IMR-90 (cell line): ENCODE measurements at regions not wholly inside any gene's neighbourhood (a gene's known extent, or its start where the extent isn't known, plus 50 kb on each side); places are given as distances from the start of the nearest gene placed in this dataset.

Source experiments
- ATAC-seq: fragments of 200-7000 bp; cut with Tn5 transposase; 2 replicates; pipeline ENCODE4 v1.9.1; 2020; ENCODE audit warnings: low read depth, mild to moderate bottlenecking, moderate library complexity
- BruUV-seq: library from RNA; stranded (reverse); fragments of 400-500 nt; replicated peaks from 2 replicates; lab custom pipeline; 2021; lab: Mats Ljungman, UMichigan
- CTCF ChIA-PET: fragments of 300-600 bp; formaldehyde crosslinking; extraction: SDS; loops from one replicate; lab custom pipeline; 2021; ENCODE audit warnings: antibody characterized with exemption; lab: Yijun Ruan, JAX
- POLR2A ChIA-PET: fragments of 300-600 bp; sonication (Branson Sonifier 250); formaldehyde crosslinking; loops from one replicate; lab custom pipeline; 2022; ENCODE audit warnings: antibody characterized with exemption; ENCODE audit not compliant: unreplicated experiment; lab: Charles Lee
- DNase-seq: peaks from one replicate; pipeline ENCODE4 v3.0.0; 2013
- H2AFZ ChIP-seq: replicated peaks from 2 replicates; pipeline ENCODE3; 2013; ENCODE audit warnings: low read length, mild to moderate bottlenecking; ENCODE audit not compliant: poor library complexity
- H2AK5ac ChIP-seq: 2 replicates; pipeline ENCODE4 v1.6.1; 2013; ENCODE audit warnings: low read depth, low read length, inconsistent platforms
- H2AK9ac ChIP-seq: replicated peaks from 2 replicates; pipeline ENCODE3; 2013; ENCODE audit warnings: mild to moderate bottlenecking, low read depth, low read length, moderate library complexity; ENCODE audit not compliant: poor library complexity
- H2BK120ac ChIP-seq: 2 replicates; pipeline ENCODE4 v1.6.1; 2013; ENCODE audit warnings: low read depth, low read length, inconsistent platforms
- H2BK15ac ChIP-seq: 3 replicates; pipeline ENCODE4 v1.6.1; 2013; ENCODE audit warnings: low read depth, low read length, inconsistent platforms
- H2BK20ac ChIP-seq: 2 replicates; pipeline ENCODE4 v1.6.1; 2013; ENCODE audit warnings: low read depth, mild to moderate bottlenecking, inconsistent platforms, low read length, moderate library complexity
- H2BK5ac ChIP-seq: 2 replicates; pipeline ENCODE4 v1.6.1; 2013; ENCODE audit warnings: mild to moderate bottlenecking, low read depth, low read length, inconsistent platforms; ENCODE audit not compliant: poor library complexity, severe bottlenecking
- H3K14ac ChIP-seq: replicated peaks from 2 replicates; pipeline ENCODE4 v1.6.1; 2013; ENCODE audit warnings: low read depth, low read length, inconsistent platforms
- H3K18ac ChIP-seq: 2 replicates; pipeline ENCODE4 v1.6.1; 2013; ENCODE audit warnings: low read depth, low read length, control low read depth
- H3K23ac ChIP-seq: 2 replicates; pipeline ENCODE4 v1.6.1; 2013; ENCODE audit warnings: low read depth, low read length, inconsistent platforms
- H3K27ac ChIP-seq: 2 replicates; pipeline ENCODE4 v1.5.1; 2013; ENCODE audit warnings: mild to moderate bottlenecking, control low read depth, low read length; ENCODE audit not compliant: insufficient read depth
- H3K27me3 ChIP-seq: 2 replicates; pipeline ENCODE4 v1.6.1; 2013; ENCODE audit warnings: low read length; ENCODE audit not compliant: control insufficient read depth, insufficient read depth
- H3K36me3 ChIP-seq: 2 replicates; pipeline ENCODE4 v1.6.1; 2013; ENCODE audit warnings: low read length, mixed read lengths; ENCODE audit not compliant: control insufficient read depth, insufficient read depth
- H3K4ac ChIP-seq: 2 replicates; pipeline ENCODE4 v1.6.1; 2013; ENCODE audit warnings: low read depth, low read length, inconsistent platforms
- H3K4me1 ChIP-seq: 2 replicates; pipeline ENCODE4 v1.6.1; 2013; ENCODE audit warnings: low read length, mixed read lengths; ENCODE audit not compliant: control insufficient read depth, insufficient read depth
- H3K4me2 ChIP-seq: 2 replicates; pipeline ENCODE4 v1.6.1; 2013; ENCODE audit warnings: low read depth, mild to moderate bottlenecking, control low read depth, low read length, moderate library complexity
- H3K4me3 ChIP-seq: 2 replicates; pipeline ENCODE4 v1.5.1; 2013; ENCODE audit warnings: low read depth, mild to moderate bottlenecking, control low read depth, low read length, moderate library complexity; ENCODE audit not compliant: insufficient read depth
- H3K56ac ChIP-seq: 2 replicates; pipeline ENCODE4 v1.6.1; 2013; ENCODE audit warnings: low read length, inconsistent platforms; ENCODE audit not compliant: insufficient read depth; ENCODE audit errors: extremely low read depth
- H3K79me1 ChIP-seq, 2 experiments: 2 replicates each; pipeline ENCODE4 v1.6.1; 2013; ENCODE audit warnings: low read length in 2 of 2, inconsistent platforms in 1 of 2, low read depth in 1 of 2
- H3K9ac ChIP-seq: 2 replicates; pipeline ENCODE4 v1.6.1; 2013; ENCODE audit warnings: low read depth, low read length, control low read depth
- H3K9me1 ChIP-seq: 2 replicates; pipeline ENCODE4 v1.6.1; 2013; ENCODE audit warnings: low read length, inconsistent platforms; ENCODE audit not compliant: insufficient read depth
- H3K9me3 ChIP-seq: 2 replicates; pipeline ENCODE4 v1.6.1; 2013; ENCODE audit warnings: low read length; ENCODE audit not compliant: control insufficient read depth, insufficient read depth
- H4K20me1 ChIP-seq: 2 replicates; pipeline ENCODE4 v1.6.1; 2013; ENCODE audit warnings: low read length, inconsistent platforms; ENCODE audit not compliant: insufficient read depth
- H4K5ac ChIP-seq: 2 replicates; pipeline ENCODE4 v1.6.1; 2013; ENCODE audit warnings: mild to moderate bottlenecking, low read depth, low read length, control low read depth
- H4K8ac ChIP-seq, 2 experiments: 2 replicates each; pipeline ENCODE4 v1.6.1; 2013; ENCODE audit warnings: low read depth in 2 of 2, low read length in 2 of 2, control low read depth in 1 of 2, inconsistent platforms in 1 of 2
- H4K91ac ChIP-seq: 2 replicates; pipeline ENCODE4 v1.6.1; 2013; ENCODE audit warnings: low read depth, low read length, inconsistent platforms; ENCODE audit not compliant: insufficient read depth
- BHLHE40 ChIP-seq: fragments of 150-350 bp; IDR thresholded peaks from 2 replicates; pipeline ENCODE4 v1.6.1; 2016; ENCODE audit warnings: mild to moderate bottlenecking, low read depth, low read length
- FOS ChIP-seq: fragments of 150-350 bp; IDR thresholded peaks from 2 replicates; pipeline ENCODE4 v1.6.1; 2016; ENCODE audit warnings: low read depth, low read length
- MAFK ChIP-seq: IDR thresholded peaks from 2 replicates; pipeline ENCODE4 v1.6.1; 2012; ENCODE audit warnings: low read depth, low read length, improper control_type of control experiment
- MXI1 ChIP-seq: IDR thresholded peaks from 2 replicates; pipeline ENCODE4 v1.6.1; 2012; ENCODE audit warnings: low read depth, mild to moderate bottlenecking, low read length, moderate library complexity, borderline replicate concordance
- NFE2L2 ChIP-seq: fragments of 150-350 bp; IDR thresholded peaks from 2 replicates; pipeline ENCODE4 v1.6.1; 2016; ENCODE audit warnings: low read depth, mild to moderate bottlenecking, low read length
- POLR2A ChIP-seq: IDR thresholded peaks from 2 replicates; pipeline ENCODE4 v1.6.1; 2012; ENCODE audit warnings: mild to moderate bottlenecking, low read depth, low read length
- RAD21 ChIP-seq: IDR thresholded peaks from 2 replicates; pipeline ENCODE4 v1.6.1; 2012; ENCODE audit warnings: low read length, improper control_type of control experiment
- RCOR1 ChIP-seq: IDR thresholded peaks from 2 replicates; pipeline ENCODE4 v1.6.1; 2012; ENCODE audit warnings: mild to moderate bottlenecking, low read length, improper control_type of control experiment; ENCODE audit not compliant: insufficient replicate concordance
- SMC3 ChIP-seq: fragments of 150-350 bp; IDR thresholded peaks from 2 replicates; pipeline ENCODE4 v1.6.1; 2016; ENCODE audit warnings: low read depth, mild to moderate bottlenecking, antibody characterized with exemption, low read length, moderate library complexity
- WGBS, 2 experiments: methylation state at CpG; one replicate each; pipeline versions ENCODE4 v1.1.5 to v1.1.7; 2013; ENCODE audit warnings: missing lambda C conversion rate in 2 of 2; ENCODE audit not compliant: insufficient read length in 1 of 2; ENCODE audit errors: extremely low coverage in 2 of 2; 5-methylcytosine and 5-hydroxymethylcytosine counted together
- dilution Hi-C: fragments of 300-500 bp; cut with HindIII; formaldehyde crosslinking; loops from one replicate; pipeline ENCODE4 v1.14.3; 2018; ENCODE audit warnings: low sequenced_read_pairs; ENCODE audit not compliant: unreplicated experiment
- in situ Hi-C: fragments of 300-500 bp; cut with MboI; formaldehyde crosslinking; loops from 3 replicates; pipeline ENCODE4 v1.14.3; 2019; ENCODE audit warnings: low sequenced_read_pairs, inconsistent platforms, mixed read lengths
- intact Hi-C: fragments of 100-400 bp; cut with micrococcal nuclease; formaldehyde crosslinking; loops from 2 replicates; pipeline ENCODE4 v1.10.0; 2022
- TF ChIP-seq, protein P1 (sequence below): fragments of 150-350 bp; IDR thresholded peaks from 2 replicates; pipeline ENCODE4 v1.6.1; 2017; ENCODE audit warnings: mild to moderate bottlenecking, antibody characterized with exemption, low read length, low read depth
- TF ChIP-seq, protein P2 (sequence below): fragments of 150-350 bp; IDR thresholded peaks from 2 replicates; pipeline ENCODE4 v1.6.1; 2016; ENCODE audit warnings: low read depth, mild to moderate bottlenecking, low read length, moderate library complexity, borderline replicate concordance
- TF ChIP-seq, protein P3 (sequence below): conservative IDR thresholded peaks from 2 replicates; pipeline ENCODE4 v1.5.1; 2012; ENCODE audit warnings: mild to moderate bottlenecking, low read depth, low read length, improper control_type of control experiment

DNA sequence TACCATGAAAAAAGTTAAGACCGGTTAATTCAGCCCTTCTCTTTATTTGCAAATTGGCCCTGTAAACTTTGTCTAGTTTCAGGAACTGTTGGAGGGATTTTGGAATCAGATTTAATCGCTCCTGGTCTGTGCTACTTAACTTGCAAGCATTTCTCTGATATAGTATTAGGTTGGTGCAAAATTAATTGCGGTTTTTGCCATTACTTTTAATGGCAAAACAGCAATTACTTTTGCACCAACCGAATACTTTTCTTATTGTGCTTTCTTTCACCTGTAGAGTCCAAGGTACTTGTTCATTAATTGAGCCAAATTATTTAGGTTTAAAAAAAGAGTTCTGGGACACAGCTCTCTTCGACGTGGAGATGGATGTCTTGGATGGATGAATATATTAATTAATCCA is 92.8 kb upstream of the HNRNPU start:
- in situ Hi-C loops = no loop called here

More for the DNA sequence above, 92.8 kb upstream of the HNRNPU start:
- Histone ChIP-seq H3K56ac (no peak overlapping the region), H2AK9ac (no peak overlapping the region), H3K27ac (no peak overlapping the region), H3K4me2 (no peak overlapping the region), H4K8ac (no peak overlapping the region), H2BK120ac (no peak overlapping the region), H3K9me1 (no peaks in the 10 kb centered on the region), H3K23ac (no peak overlapping the region), H3K14ac (no peak overlapping the region), H3K4ac (no peak overlapping the region), H2AFZ (no peak overlapping the region), H4K91ac (no peak overlapping the region), H3K9me3 (no peaks in the 10 kb centered on the region), H3K79me1 (no peaks in the 10 kb centered on the region), H3K18ac (no peak overlapping the region), H3K36me3 (no peaks in the 10 kb centered on the region), H2BK15ac (no peak overlapping the region), H2BK5ac (no peak overlapping the region), H3K4me1 (no peaks in the 10 kb centered on the region), H2BK20ac (no peak overlapping the region), H3K27me3 (no peaks in the 10 kb centered on the region), H3K9ac (no peak overlapping the region), H4K5ac (no peak overlapping the region), H3K4me3 (no peak overlapping the region), H2AK5ac (no peak overlapping the region), H4K20me1 (no peaks in the 10 kb centered on the region)
- TF ChIP-seq, protein P1, sequence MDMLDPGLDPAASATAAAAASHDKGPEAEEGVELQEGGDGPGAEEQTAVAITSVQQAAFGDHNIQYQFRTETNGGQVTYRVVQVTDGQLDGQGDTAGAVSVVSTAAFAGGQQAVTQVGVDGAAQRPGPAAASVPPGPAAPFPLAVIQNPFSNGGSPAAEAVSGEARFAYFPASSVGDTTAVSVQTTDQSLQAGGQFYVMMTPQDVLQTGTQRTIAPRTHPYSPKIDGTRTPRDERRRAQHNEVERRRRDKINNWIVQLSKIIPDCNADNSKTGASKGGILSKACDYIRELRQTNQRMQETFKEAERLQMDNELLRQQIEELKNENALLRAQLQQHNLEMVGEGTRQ = no peak
- no peak for TF ChIP-seq SMC3
- TF ChIP-seq POLR2A = no peak
- no peak for TF ChIP-seq NFE2L2
- no peak for TF ChIP-seq MAFK
- no peak for TF ChIP-seq BHLHE40
- TF ChIP-seq RAD21 = no peak
- TF ChIP-seq, protein P2, sequence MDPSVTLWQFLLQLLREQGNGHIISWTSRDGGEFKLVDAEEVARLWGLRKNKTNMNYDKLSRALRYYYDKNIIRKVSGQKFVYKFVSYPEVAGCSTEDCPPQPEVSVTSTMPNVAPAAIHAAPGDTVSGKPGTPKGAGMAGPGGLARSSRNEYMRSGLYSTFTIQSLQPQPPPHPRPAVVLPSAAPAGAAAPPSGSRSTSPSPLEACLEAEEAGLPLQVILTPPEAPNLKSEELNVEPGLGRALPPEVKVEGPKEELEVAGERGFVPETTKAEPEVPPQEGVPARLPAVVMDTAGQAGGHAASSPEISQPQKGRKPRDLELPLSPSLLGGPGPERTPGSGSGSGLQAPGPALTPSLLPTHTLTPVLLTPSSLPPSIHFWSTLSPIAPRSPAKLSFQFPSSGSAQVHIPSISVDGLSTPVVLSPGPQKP = no peak
- TF ChIP-seq RCOR1 = no peak
- TF ChIP-seq MXI1 = no peak
- TF ChIP-seq FOS = no peak
- TF ChIP-seq, protein P3, sequence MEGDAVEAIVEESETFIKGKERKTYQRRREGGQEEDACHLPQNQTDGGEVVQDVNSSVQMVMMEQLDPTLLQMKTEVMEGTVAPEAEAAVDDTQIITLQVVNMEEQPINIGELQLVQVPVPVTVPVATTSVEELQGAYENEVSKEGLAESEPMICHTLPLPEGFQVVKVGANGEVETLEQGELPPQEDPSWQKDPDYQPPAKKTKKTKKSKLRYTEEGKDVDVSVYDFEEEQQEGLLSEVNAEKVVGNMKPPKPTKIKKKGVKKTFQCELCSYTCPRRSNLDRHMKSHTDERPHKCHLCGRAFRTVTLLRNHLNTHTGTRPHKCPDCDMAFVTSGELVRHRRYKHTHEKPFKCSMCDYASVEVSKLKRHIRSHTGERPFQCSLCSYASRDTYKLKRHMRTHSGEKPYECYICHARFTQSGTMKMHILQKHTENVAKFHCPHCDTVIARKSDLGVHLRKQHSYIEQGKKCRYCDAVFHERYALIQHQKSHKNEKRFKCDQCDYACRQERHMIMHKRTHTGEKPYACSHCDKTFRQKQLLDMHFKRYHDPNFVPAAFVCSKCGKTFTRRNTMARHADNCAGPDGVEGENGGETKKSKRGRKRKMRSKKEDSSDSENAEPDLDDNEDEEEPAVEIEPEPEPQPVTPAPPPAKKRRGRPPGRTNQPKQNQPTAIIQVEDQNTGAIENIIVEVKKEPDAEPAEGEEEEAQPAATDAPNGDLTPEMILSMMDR = no peak
- intact Hi-C loops (no loop called here), dilution Hi-C loops (no loop called here)
- no CpG with 5 or more reads among the region's 6 CpGs for WGBS, 2 experiments
- ChIA-PET CTCF (no interaction called here), POLR2A (no interaction called here)
- DNase-seq (no peak), ATAC-seq (no peak)
- BruUV-seq = no TSS peak
